K562 (cell line): ENCODE measurements at regions not wholly inside any gene's neighbourhood (a gene's known extent, or its start where the extent isn't known, plus 50 kb on each side); places are given as distances from the start of the nearest gene placed in this dataset.

Experiments
- ATAC-seq: fragments of 200-7000 bp; cut with Tn5 transposase; 3 replicates; pipeline ENCODE4 v1.9.1; 2020; ENCODE audit warnings: moderate library complexity
- BruUV-seq: library from RNA; stranded (reverse); fragments of 400-500 nt; replicated peaks from 2 replicates; lab custom pipeline; 2021; lab: Mats Ljungman, UMichigan
- CTCF ChIA-PET: fragments of 300-600 bp; formaldehyde crosslinking; extraction: SDS; loops from one replicate; lab custom pipeline; 2021; ENCODE audit warnings: low intra/inter-chr PET ratio; lab: Yijun Ruan, JAX
- POLR2A ChIA-PET: fragments of 300-600, 350-650 bp; sonication (Branson Sonifier 250); formaldehyde crosslinking; extraction: SDS; loops from one replicate; lab custom pipeline; 2021; ENCODE audit warnings: antibody characterized with exemption, inconsistent platforms; lab: Yijun Ruan, JAX
- DNase-seq, 4 experiments: peaks; one replicate each; pipeline versions ENCODE4 v3.0.0 to v3.0.0-alpha.2; 2011 to 2018; ENCODE audit warnings: low spot score in 3 of 4, mixed read lengths in 3 of 4; ENCODE audit errors: extremely low read depth in 1 of 4
- FAIRE-seq: peaks from 2 replicates; lab custom pipeline; 2011; peaks lifted over from hg19 to GRCh38; lab: Jason Lieb, UNC
- H2AFZ ChIP-seq: 2 replicates; pipeline ENCODE4 v1.6.0; 2011; ENCODE audit warnings: low read depth, low read length, control low read depth, inconsistent platforms
- H3K27ac ChIP-seq: fragments of 200-600 bp; 3 replicates; pipeline ENCODE4 v1.8.0; 2011; ENCODE audit warnings: low read depth, mild to moderate bottlenecking, control low read depth, inconsistent platforms, low read length, moderate library complexity, mixed read lengths; ENCODE audit errors: extremely low read depth
- H3K27me3 ChIP-seq, 2 experiments: fragments of 300-600 bp in 1 of 2; 2 replicates in 1 of 2; 3 replicates in 1 of 2; pipeline versions ENCODE4 v1.6.0 to v1.8.0; 2011; ENCODE audit warnings: inconsistent platforms in 2 of 2, low read length in 2 of 2, mild to moderate bottlenecking in 1 of 2, mixed read lengths in 1 of 2, moderate library complexity in 1 of 2; ENCODE audit not compliant: control insufficient read depth in 2 of 2, insufficient read depth in 2 of 2
- H3K36me3 ChIP-seq: fragments of 300-600 bp; 3 replicates; pipeline ENCODE4 v1.8.0; 2011; ENCODE audit warnings: mild to moderate bottlenecking, low read length, inconsistent platforms; ENCODE audit not compliant: control insufficient read depth, insufficient read depth
- H3K4me1 ChIP-seq, 2 experiments: fragments of 200-600 bp in 1 of 2; replicated peaks in 1 of 2; 2 replicates in 1 of 2; 3 replicates in 1 of 2; pipeline versions ENCODE4 v1.5.1 to v1.8.0; 2011; ENCODE audit warnings: inconsistent platforms in 2 of 2, low read length in 2 of 2, mild to moderate bottlenecking in 1 of 2, mixed read lengths in 1 of 2, moderate library complexity in 1 of 2; ENCODE audit not compliant: control insufficient read depth in 2 of 2, insufficient read depth in 2 of 2
- H3K4me2 ChIP-seq: 2 replicates; pipeline ENCODE4 v1.6.1; 2011; ENCODE audit warnings: low read length, control low read depth, inconsistent platforms, mixed read lengths; ENCODE audit not compliant: insufficient read depth
- H3K4me3 ChIP-seq: fragments of 200-600 bp; sonication (generic), shearing (Covaris generic); 2 replicates; pipeline ENCODE4 v1.5.1; 2016; ENCODE audit warnings: control low read depth, inconsistent platforms
- H3K79me2 ChIP-seq: fragments of 200-600 bp; 3 replicates; pipeline ENCODE4 v1.8.0; 2011; ENCODE audit warnings: low read length, inconsistent platforms; ENCODE audit not compliant: control insufficient read depth, insufficient read depth
- H3K9ac ChIP-seq, 2 experiments: 2 replicates each; pipeline versions ENCODE4 v1.6.0 to v1.6.1; 2011; ENCODE audit warnings: low read depth in 2 of 2, low read length in 2 of 2, control low read depth in 1 of 2, inconsistent platforms in 1 of 2, mild to moderate bottlenecking in 1 of 2, mixed read lengths in 1 of 2; ENCODE audit not compliant: insufficient read depth in 1 of 2
- H3K9me1 ChIP-seq: one replicate; pipeline ENCODE4 v1.6.0; 2011; ENCODE audit warnings: inconsistent platforms, mild to moderate bottlenecking, low read length, moderate library complexity; ENCODE audit not compliant: control insufficient read depth, insufficient read depth
- H3K9me3 ChIP-seq: replicated peaks from 2 replicates; pipeline ENCODE4 v1.5.1; 2011; ENCODE audit warnings: low read depth, low read length, inconsistent platforms; ENCODE audit not compliant: control insufficient read depth, insufficient read depth
- H4K20me1 ChIP-seq: replicated peaks from 2 replicates; pipeline ENCODE4 v1.6.1; 2011; ENCODE audit warnings: low read length, inconsistent platforms, mixed read lengths; ENCODE audit not compliant: control insufficient read depth, insufficient read depth
- DNMT1 ChIP-seq: fragments of 450-650 bp; IDR thresholded peaks from 2 replicates; pipeline ENCODE4 v1.6.1; 2016; ENCODE audit warnings: antibody characterized with exemption, mild to moderate bottlenecking
- JUNB ChIP-seq: fragments of 450-650 bp; formaldehyde crosslinking; conservative IDR thresholded peaks from 2 replicates; pipeline ENCODE4 v1.4.0; 2020; ENCODE audit warnings: mild to moderate bottlenecking
- MCM5 ChIP-seq: fragments of 450-650 bp; IDR thresholded peaks from 2 replicates; pipeline ENCODE4 v1.6.1; 2016; ENCODE audit warnings: low read depth
- NCOA1 ChIP-seq: fragments of 450-650 bp; IDR thresholded peaks from 2 replicates; pipeline ENCODE4 v1.6.1; 2016; ENCODE audit warnings: low read depth
- POLR2B ChIP-seq: fragments of 450-650 bp; IDR thresholded peaks from 2 replicates; pipeline ENCODE4 v1.6.1; 2018; ENCODE audit warnings: low read depth; ENCODE audit not compliant: partially characterized antibody
- RFX1 ChIP-seq: fragments of 450-650 bp; IDR thresholded peaks from 2 replicates; pipeline ENCODE4 v1.6.1; 2016; ENCODE audit warnings: mild to moderate bottlenecking, moderate library complexity
- RFX7 ChIP-seq: fragments of 250-450 bp; sonication (Bioruptor Pico); IDR thresholded peaks from 2 replicates; pipeline ENCODE4 v1.5.1; 2021; ENCODE audit warnings: mild to moderate bottlenecking
- SETDB1 ChIP-seq: IDR thresholded peaks from one replicate; pipeline ENCODE4 v1.6.1; 2012; ENCODE audit warnings: low read length, control low read depth, inconsistent platforms
- TAF9B ChIP-seq: fragments of 450-650 bp; IDR thresholded peaks from 2 replicates; pipeline ENCODE4 v1.6.1; 2018; ENCODE audit warnings: mild to moderate bottlenecking; ENCODE audit not compliant: partially characterized antibody
- TARDBP ChIP-seq: fragments of 450-650 bp; IDR thresholded peaks from 2 replicates; pipeline ENCODE4 v1.6.1; 2016
- ZBTB34 ChIP-seq: fragments of 250-450 bp; sonication (Bioruptor Pico); IDR thresholded peaks from 2 replicates; pipeline ENCODE4 v1.8.0; 2021; ENCODE audit warnings: mild to moderate bottlenecking, moderate library complexity
- ZC3H4 ChIP-seq: sonication (generic); formaldehyde crosslinking; IDR thresholded peaks from 2 replicates; pipeline ENCODE4 v1.9.0; 2021; ENCODE audit warnings: missing genetic modification reagents, borderline replicate concordance
- ZEB2 ChIP-seq: fragments of 450-650 bp; IDR thresholded peaks from 2 replicates; pipeline ENCODE4 v1.6.1; 2016
- ZNF184 ChIP-seq: sonication (generic); formaldehyde crosslinking; IDR thresholded peaks from 2 replicates; pipeline ENCODE4 v1.5.0; 2020; ENCODE audit warnings: missing genetic modification reagents
- ZNF277 ChIP-seq: fragments of 250-450 bp; sonication (Bioruptor Pico); IDR thresholded peaks from 2 replicates; pipeline ENCODE4 v1.8.0; 2022; ENCODE audit warnings: inconsistent platforms, mild to moderate bottlenecking, moderate library complexity, borderline replicate concordance
- WGBS: fragments of 100-300 bp; shearing (Covaris generic); methylation state at CpG from one replicate; pipeline ENCODE4 v1.1.6; 2016; ENCODE audit warnings: low coverage, mixed read lengths; ENCODE audit not compliant: insufficient coverage; ENCODE audit errors: missing lambda C conversion rate; 5-methylcytosine and 5-hydroxymethylcytosine counted together
- in situ Hi-C: fragments of 300-500 bp; cut with MboI; formaldehyde crosslinking; loops from 4 replicates; pipeline ENCODE4 v1.15.0; 2018; ENCODE audit warnings: inconsistent platforms, mixed read lengths
- intact Hi-C: fragments of 100-400 bp; cut with micrococcal nuclease; formaldehyde crosslinking; loops from 2 replicates; pipeline ENCODE4 v1.14.2; 2022
- TF ChIP-seq, protein P1 (sequence below): fragments of 450-650 bp; IDR thresholded peaks from 2 replicates; pipeline ENCODE4 v1.6.1; 2018; ENCODE audit not compliant: partially characterized antibody
- TF ChIP-seq, protein P2 (sequence below): sonication (generic); formaldehyde crosslinking; IDR thresholded peaks from 2 replicates; pipeline ENCODE4 v1.8.1; 2022; ENCODE audit warnings: missing genetic modification reagents

DNA sequence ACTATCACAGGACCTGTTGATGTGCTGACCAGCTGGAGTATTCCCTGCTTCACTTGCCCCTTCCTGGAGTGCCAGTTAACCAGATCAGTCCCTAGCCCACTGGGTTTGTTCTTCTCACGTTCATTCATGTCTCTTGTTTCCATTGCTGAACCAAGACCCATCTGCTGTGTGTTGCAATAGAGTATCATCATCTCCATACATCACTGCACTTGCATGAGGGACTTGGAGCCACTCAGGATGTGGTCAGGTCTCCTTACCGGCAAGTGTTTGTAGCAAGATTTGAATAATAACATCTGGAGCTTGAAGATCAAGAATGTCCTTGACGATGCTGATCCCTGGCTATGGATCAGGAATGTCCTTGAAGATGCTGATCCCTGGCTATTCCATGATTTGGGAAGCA is 358.6 kb downstream of the IRX1 start (continued):
- no peak for TF ChIP-seq JUNB (CRISPR knock-in tag)
- no peak for TF ChIP-seq TAF9B
- no peak for TF ChIP-seq ZNF277 (CRISPR knock-in tag)
- TF ChIP-seq SETDB1 = no peak
- TF ChIP-seq TARDBP = no peak
- TF ChIP-seq ZEB2 = no peak
- no peak for TF ChIP-seq POLR2B
- no peak for TF ChIP-seq NCOA1
- no peak for TF ChIP-seq RFX7

DNA sequence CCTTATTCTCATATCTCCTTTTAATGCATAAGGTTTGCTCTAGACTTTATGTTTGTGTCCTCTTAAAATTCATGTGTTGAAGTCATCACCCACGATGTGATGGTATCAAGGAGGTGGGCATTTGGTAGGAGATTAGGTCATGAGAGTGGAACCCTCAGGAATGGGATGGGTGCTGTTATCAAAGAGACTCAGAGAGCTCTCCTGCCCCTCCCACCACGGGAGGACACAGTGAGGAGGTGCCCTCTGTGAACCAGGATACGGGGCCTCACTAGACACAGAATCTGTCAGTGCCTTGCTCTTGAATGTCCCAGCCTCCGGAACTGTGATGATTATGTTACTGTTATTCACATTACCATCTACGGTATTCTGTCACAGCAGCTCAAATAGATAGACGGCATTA is 359.0 kb downstream of the IRX1 start:
- BruUV-seq = no TSS peak
- Histone ChIP-seq H3K4me2 (no peak overlapping the region), H3K9me3 (no peaks in the 10 kb centered on the region; the same call in 1 of the 2 replicates), H2AFZ (no peak overlapping the region), H3K9ac (no peak overlapping the region), H3K79me2 (no peaks in the 10 kb centered on the region), H3K4me1 (no peaks in the 10 kb centered on the region), H3K9me1 (no peaks in the 10 kb centered on the region), H3K36me3 (no peaks in the 10 kb centered on the region), H3K27me3 (no peaks in the 10 kb centered on the region), H3K4me3 (no peak overlapping the region), H4K20me1 (no peaks in the 10 kb centered on the region), H3K27ac (no peak overlapping the region)
- POLR2A ChIA-PET = no interaction called here
- DNase-seq (no peak), ATAC-seq (no peak), FAIRE-seq (no peak)
- intact Hi-C loops = no loop called here
- WGBS = 1% methylated on average over 6 of the region's 6 CpGs
- in situ Hi-C loops = no loop called here
- CTCF ChIA-PET = no interaction called here
- TF ChIP-seq, protein P1, sequence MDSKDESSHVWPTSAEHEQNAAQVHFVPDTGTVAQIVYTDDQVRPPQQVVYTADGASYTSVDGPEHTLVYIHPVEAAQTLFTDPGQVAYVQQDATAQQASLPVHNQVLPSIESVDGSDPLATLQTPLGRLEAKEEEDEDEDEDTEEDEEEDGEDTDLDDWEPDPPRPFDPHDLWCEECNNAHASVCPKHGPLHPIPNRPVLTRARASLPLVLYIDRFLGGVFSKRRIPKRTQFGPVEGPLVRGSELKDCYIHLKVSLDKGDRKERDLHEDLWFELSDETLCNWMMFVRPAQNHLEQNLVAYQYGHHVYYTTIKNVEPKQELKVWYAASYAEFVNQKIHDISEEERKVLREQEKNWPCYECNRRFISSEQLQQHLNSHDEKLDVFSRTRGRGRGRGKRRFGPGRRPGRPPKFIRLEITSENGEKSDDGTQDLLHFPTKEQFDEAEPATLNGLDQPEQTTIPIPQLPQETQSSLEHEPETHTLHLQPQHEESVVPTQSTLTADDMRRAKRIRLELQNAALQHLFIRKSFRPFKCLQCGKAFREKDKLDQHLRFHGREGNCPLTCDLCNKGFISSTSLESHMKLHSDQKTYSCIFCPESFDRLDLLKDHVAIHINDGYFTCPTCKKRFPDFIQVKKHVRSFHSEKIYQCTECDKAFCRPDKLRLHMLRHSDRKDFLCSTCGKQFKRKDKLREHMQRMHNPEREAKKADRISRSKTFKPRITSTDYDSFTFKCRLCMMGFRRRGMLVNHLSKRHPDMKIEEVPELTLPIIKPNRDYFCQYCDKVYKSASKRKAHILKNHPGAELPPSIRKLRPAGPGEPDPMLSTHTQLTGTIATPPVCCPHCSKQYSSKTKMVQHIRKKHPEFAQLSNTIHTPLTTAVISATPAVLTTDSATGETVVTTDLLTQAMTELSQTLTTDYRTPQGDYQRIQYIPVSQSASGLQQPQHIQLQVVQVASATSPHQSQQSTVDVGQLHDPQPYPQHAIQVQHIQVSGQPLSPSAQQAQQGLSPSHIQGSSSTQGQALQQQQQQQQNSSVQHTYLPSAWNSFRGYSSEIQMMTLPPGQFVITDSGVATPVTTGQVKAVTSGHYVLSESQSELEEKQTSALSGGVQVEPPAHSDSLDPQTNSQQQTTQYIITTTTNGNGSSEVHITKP = no peak
- TF ChIP-seq MCM5 = no peak
- TF ChIP-seq RFX1 = no peak
- TF ChIP-seq ZBTB34 = no peak
- TF ChIP-seq DNMT1 = no peak
- TF ChIP-seq ZNF184 (CRISPR knock-in tag) = no peak
- no peak for TF ChIP-seq ZC3H4 (CRISPR knock-in tag)
- TF ChIP-seq, protein P2, sequence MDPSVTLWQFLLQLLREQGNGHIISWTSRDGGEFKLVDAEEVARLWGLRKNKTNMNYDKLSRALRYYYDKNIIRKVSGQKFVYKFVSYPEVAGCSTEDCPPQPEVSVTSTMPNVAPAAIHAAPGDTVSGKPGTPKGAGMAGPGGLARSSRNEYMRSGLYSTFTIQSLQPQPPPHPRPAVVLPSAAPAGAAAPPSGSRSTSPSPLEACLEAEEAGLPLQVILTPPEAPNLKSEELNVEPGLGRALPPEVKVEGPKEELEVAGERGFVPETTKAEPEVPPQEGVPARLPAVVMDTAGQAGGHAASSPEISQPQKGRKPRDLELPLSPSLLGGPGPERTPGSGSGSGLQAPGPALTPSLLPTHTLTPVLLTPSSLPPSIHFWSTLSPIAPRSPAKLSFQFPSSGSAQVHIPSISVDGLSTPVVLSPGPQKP (CRISPR knock-in tag) = no peak
